Stimulated activated naive CD8-positive, alpha-beta T cell treated with anti-CD3 and anti-CD28 coated beads, Interleukin-15, Interleukin-2, amounts not matched to agents 100 ng/mL and 50 ng/mL, for 24 hours (primary cell): ENCODE measurements at regions not wholly inside any gene's neighbourhood (a gene's known extent, or its start where the extent isn't known, plus 50 kb on each side); places are given as distances from the start of the nearest gene placed in this dataset.

Experiments used
- H3K27ac Mint-ChIP-seq: one replicate; pipeline ENCODE4 v1.8.0; 2021; ENCODE audit warnings: mild to moderate bottlenecking, mixed read lengths
- H3K27me3 Mint-ChIP-seq: one replicate; pipeline ENCODE4 v1.8.0; 2021; ENCODE audit warnings: mixed read lengths
- H3K36me3 Mint-ChIP-seq: one replicate; pipeline ENCODE4 v1.8.0; 2021; ENCODE audit warnings: low read depth, mixed read lengths
- H3K4me1 Mint-ChIP-seq: one replicate; pipeline ENCODE4 v1.8.0; 2021; ENCODE audit warnings: low read depth, mixed read lengths
- H3K4me3 Mint-ChIP-seq: one replicate; pipeline ENCODE4 v1.8.0; 2021; ENCODE audit warnings: mild to moderate bottlenecking, mixed read lengths
- H3K9me3 Mint-ChIP-seq: one replicate; pipeline ENCODE4 v1.8.0; 2021; ENCODE audit warnings: mixed read lengths

- peaks cover 10% of the 10 kb centered on the region for H3K9me3 Mint-ChIP-seq
- no peak overlapping the region for H3K4me3 Mint-ChIP-seq
- H3K4me1 Mint-ChIP-seq, result peaks cover 75% of the 10 kb centered on the region
- H3K27me3 Mint-ChIP-seq, result no peaks in the 10 kb centered on the region
- H3K36me3 Mint-ChIP-seq, result peaks cover 10% of the 10 kb centered on the region
- H3K27ac Mint-ChIP-seq, result no peak overlapping the region
Observed at GRCh38 chr2:234305846-234306245, 191.0 kb downstream of the ARL4C start.

- Mint-ChIP-seq H3K9me3 (peaks cover 10% of the 10 kb centered on the region), H3K36me3 (peaks cover 10% of the 10 kb centered on the region), H3K27ac (no peak overlapping the region), H3K27me3 (no peaks in the 10 kb centered on the region), H3K4me1 (peaks cover 74% of the 10 kb centered on the region), H3K4me3 (no peak overlapping the region)
Observed at GRCh38 chr2:234304950-234305349, 191.9 kb downstream of the ARL4C start.

GRCh38 chr2:234302664-234302991, 194.3 kb downstream of the ARL4C start:
- Mint-ChIP-seq H3K36me3 (peaks cover 1% of the 10 kb centered on the region), H3K27ac (no peak overlapping the region), H3K27me3 (no peaks in the 10 kb centered on the region), H3K4me3 (no peak overlapping the region), H3K9me3 (peaks cover 4% of the 10 kb centered on the region), H3K4me1 (peaks cover 62% of the 10 kb centered on the region)

GRCh38 chr2:234300932-234301823, 195.7 kb downstream of the ARL4C start:
- Mint-ChIP-seq H3K4me3 (peak overlapping the region; percentile 1), H3K36me3 (no peaks in the 10 kb centered on the region), H3K4me1 (peaks cover 63% of the 10 kb centered on the region), H3K9me3 (no peaks in the 10 kb centered on the region), H3K27ac (peak overlapping the region; percentile 0), H3K27me3 (no peaks in the 10 kb centered on the region)

GRCh38 chr2:234300391-234300925, 196.4 kb downstream of the ARL4C start:
- Mint-ChIP-seq H3K36me3 (no peaks in the 10 kb centered on the region), H3K27ac (peak overlapping the region; percentile 40), H3K9me3 (no peaks in the 10 kb centered on the region), H3K4me1 (peaks cover 66% of the 10 kb centered on the region), H3K4me3 (no peak overlapping the region), H3K27me3 (no peaks in the 10 kb centered on the region)

GRCh38 chr2:234298918-234299317, 198.0 kb downstream of the ARL4C start:
- Mint-ChIP-seq H3K4me3 (no peak overlapping the region), H3K9me3 (no peaks in the 10 kb centered on the region), H3K36me3 (no peaks in the 10 kb centered on the region), H3K4me1 (peaks cover 82% of the 10 kb centered on the region), H3K27me3 (no peaks in the 10 kb centered on the region), H3K27ac (no peak overlapping the region)

GRCh38 chr2:234296991-234297390, 199.9 kb downstream of the ARL4C start:
- H3K36me3 Mint-ChIP-seq, result no peaks in the 10 kb centered on the region
- H3K4me3 Mint-ChIP-seq, result no peak overlapping the region
- no peak overlapping the region for H3K27ac Mint-ChIP-seq
- H3K27me3 Mint-ChIP-seq, result no peaks in the 10 kb centered on the region
- peaks cover 87% of the 10 kb centered on the region for H3K4me1 Mint-ChIP-seq
- H3K9me3 Mint-ChIP-seq, result no peaks in the 10 kb centered on the region

GRCh38 chr2:234293973-234294372, 202.9 kb downstream of the ARL4C start:
- H3K4me3 Mint-ChIP-seq, result peak overlapping the region; percentile 21
- H3K27ac Mint-ChIP-seq, result peak overlapping the region; percentile 90
- no peaks in the 10 kb centered on the region for H3K27me3 Mint-ChIP-seq
- no peaks in the 10 kb centered on the region for H3K36me3 Mint-ChIP-seq
- no peaks in the 10 kb centered on the region for H3K9me3 Mint-ChIP-seq
- H3K4me1 Mint-ChIP-seq, result peaks cover 92% of the 10 kb centered on the region

GRCh38 chr2:234292962-234293243, 204.0 kb downstream of the ARL4C start:
- Mint-ChIP-seq H3K4me1 (peaks cover 95% of the 10 kb centered on the region), H3K9me3 (no peaks in the 10 kb centered on the region), H3K4me3 (peak overlapping the region; percentile 65), H3K27me3 (no peaks in the 10 kb centered on the region), H3K36me3 (no peaks in the 10 kb centered on the region), H3K27ac (peak overlapping the region; percentile 99)

- no peaks in the 10 kb centered on the region for H3K36me3 Mint-ChIP-seq
- no peaks in the 10 kb centered on the region for H3K9me3 Mint-ChIP-seq
- peak overlapping the region; percentile 65 for H3K4me3 Mint-ChIP-seq
- H3K4me1 Mint-ChIP-seq, result peaks cover 96% of the 10 kb centered on the region
- H3K27ac Mint-ChIP-seq, result peak overlapping the region; percentile 99
- H3K27me3 Mint-ChIP-seq, result no peaks in the 10 kb centered on the region
Observed at GRCh38 chr2:234292205-234292961, 204.5 kb downstream of the ARL4C start.

- peak overlapping the region; percentile 99 for H3K27ac Mint-ChIP-seq
- peak overlapping the region; percentile 65 for H3K4me3 Mint-ChIP-seq
- H3K27me3 Mint-ChIP-seq, result no peaks in the 10 kb centered on the region
- H3K36me3 Mint-ChIP-seq, result no peaks in the 10 kb centered on the region
- peaks cover 92% of the 10 kb centered on the region for H3K4me1 Mint-ChIP-seq
- no peaks in the 10 kb centered on the region for H3K9me3 Mint-ChIP-seq
Observed at GRCh38 chr2:234291765-234292204, 205.1 kb downstream of the ARL4C start.

GRCh38 chr2:234290671-234291070, 206.2 kb downstream of the ARL4C start:
- no peaks in the 10 kb centered on the region for H3K9me3 Mint-ChIP-seq
- H3K27ac Mint-ChIP-seq, result peak overlapping the region; percentile 99
- H3K4me1 Mint-ChIP-seq, result peaks cover 90% of the 10 kb centered on the region
- H3K36me3 Mint-ChIP-seq, result no peaks in the 10 kb centered on the region
- H3K4me3 Mint-ChIP-seq, result peak overlapping the region; percentile 76
- H3K27me3 Mint-ChIP-seq, result no peaks in the 10 kb centered on the region

GRCh38 chr2:234289834-234290590, 206.9 kb downstream of the ARL4C start:
- Mint-ChIP-seq H3K9me3 (no peaks in the 10 kb centered on the region), H3K4me1 (peaks cover 84% of the 10 kb centered on the region), H3K4me3 (peak overlapping the region; percentile 76), H3K36me3 (no peaks in the 10 kb centered on the region), H3K27me3 (no peaks in the 10 kb centered on the region), H3K27ac (peak overlapping the region; percentile 99)

GRCh38 chr2:234288974-234289455, 207.9 kb downstream of the ARL4C start:
- Mint-ChIP-seq H3K36me3 (no peaks in the 10 kb centered on the region), H3K9me3 (no peaks in the 10 kb centered on the region), H3K4me1 (peaks cover 74% of the 10 kb centered on the region), H3K4me3 (peak overlapping the region; percentile 76), H3K27me3 (no peaks in the 10 kb centered on the region), H3K27ac (peak overlapping the region; percentile 99)
